Panc1 (cell line): ENCODE measurements at regions not wholly inside any gene's neighbourhood (a gene's known extent, or its start where the extent isn't known, plus 50 kb on each side); places are given as distances from the start of the nearest gene placed in this dataset.

Experiments used
- ATAC-seq: fragments of 200-7000 bp; cut with Tn5 transposase; 2 replicates; pipeline ENCODE4 v1.9.1; 2020; ENCODE audit warnings: mild to moderate bottlenecking, moderate library complexity
- BruUV-seq: library from RNA; stranded (reverse); fragments of 400-500 nt; replicated peaks from 2 replicates; lab custom pipeline; 2021; lab: Mats Ljungman, UMichigan
- CTCF ChIA-PET: fragments of 300-600 bp; sonication (Branson Sonifier 250); formaldehyde crosslinking; loops from one replicate; lab custom pipeline; 2022; ENCODE audit warnings: antibody characterized with exemption; lab: Charles Lee
- POLR2A ChIA-PET: fragments of 300-600 bp; sonication (Branson Sonifier 250); formaldehyde crosslinking; loops from one replicate; lab custom pipeline; 2022; ENCODE audit warnings: antibody characterized with exemption; lab: Charles Lee
- DNase-seq: peaks from one replicate; pipeline ENCODE4 v3.0.0-alpha.2; 2010; ENCODE audit warnings: low read depth, low spot score
- H3K27ac ChIP-seq: 2 replicates; pipeline ENCODE4 v1.5.1; 2011; ENCODE audit warnings: mild to moderate bottlenecking, low read length, inconsistent platforms
- H3K27me3 ChIP-seq: fragments of 200-500 bp; sonication (Bioruptor generic); 2 replicates; pipeline ENCODE4 v1.6.0; 2014; ENCODE audit warnings: low read length, inconsistent platforms; ENCODE audit not compliant: control insufficient read depth, insufficient read depth
- H3K36me3 ChIP-seq: fragments of 200-500 bp; sonication (Bioruptor generic); 2 replicates; pipeline ENCODE4 v1.5.1; 2014; ENCODE audit warnings: inconsistent platforms, mild to moderate bottlenecking, low read length, moderate library complexity; ENCODE audit not compliant: control insufficient read depth, insufficient read depth
- H3K4me1 ChIP-seq: 2 replicates; pipeline ENCODE4 v1.5.1; 2011; ENCODE audit warnings: inconsistent platforms, mild to moderate bottlenecking, low read length, moderate library complexity; ENCODE audit not compliant: control insufficient read depth, insufficient read depth
- H3K4me3 ChIP-seq, 2 experiments: 2 replicates each; pipeline ENCODE4 v1.5.1; 2011 to 2012; ENCODE audit warnings: low read depth in 2 of 2, low read length in 2 of 2, mild to moderate bottlenecking in 2 of 2, inconsistent platforms in 1 of 2, moderate library complexity in 1 of 2
- H3K9me3 ChIP-seq: fragments of 200-500 bp; sonication (Bioruptor generic); 2 replicates; pipeline ENCODE4 v1.5.1; 2014; ENCODE audit warnings: low read depth, mild to moderate bottlenecking, inconsistent platforms, low read length, moderate library complexity; ENCODE audit not compliant: control insufficient read depth, insufficient read depth
- POLR2AphosphoS5 ChIP-seq: IDR thresholded peaks from 2 replicates; pipeline ENCODE4 v1.6.1; 2012; ENCODE audit warnings: mild to moderate bottlenecking, low read depth, low read length, moderate library complexity
- REST ChIP-seq, 2 experiments: IDR thresholded peaks; 2 replicates each; pipeline ENCODE4 v1.6.1; 2011 to 2012; ENCODE audit warnings: low read depth in 2 of 2, control low read depth in 1 of 2, low read length in 1 of 2, mild to moderate bottlenecking in 1 of 2, moderate library complexity in 1 of 2; ENCODE audit not compliant: insufficient read depth in 1 of 2
- SIN3A ChIP-seq: IDR thresholded peaks from 2 replicates; pipeline ENCODE4 v1.6.1; 2012; ENCODE audit warnings: low read depth, mild to moderate bottlenecking, low read length, moderate library complexity, borderline replicate concordance; ENCODE audit not compliant: insufficient read depth
- TCF7L2 ChIP-seq: IDR thresholded peaks from 2 replicates; pipeline ENCODE4 v1.6.1; 2011; ENCODE audit warnings: mild to moderate bottlenecking, low read depth, low read length, inconsistent platforms
- in situ Hi-C: cut with HindIII; loops from 2 replicates; pipeline ENCODE4 v1.10.0; 2016; ENCODE audit warnings: low sequenced_read_pairs, low pct_unique_long_range_greater_than_20kb
- intact Hi-C: fragments of 100-400 bp; cut with micrococcal nuclease; formaldehyde crosslinking; loops from one replicate; pipeline ENCODE4 v1.10.0; 2022; ENCODE audit not compliant: unreplicated experiment
- TF ChIP-seq, protein P1 (sequence below): fragments of 450-650 bp; IDR thresholded peaks from 2 replicates; pipeline ENCODE4 v1.5.1; 2017; ENCODE audit warnings: mild to moderate bottlenecking

DNA sequence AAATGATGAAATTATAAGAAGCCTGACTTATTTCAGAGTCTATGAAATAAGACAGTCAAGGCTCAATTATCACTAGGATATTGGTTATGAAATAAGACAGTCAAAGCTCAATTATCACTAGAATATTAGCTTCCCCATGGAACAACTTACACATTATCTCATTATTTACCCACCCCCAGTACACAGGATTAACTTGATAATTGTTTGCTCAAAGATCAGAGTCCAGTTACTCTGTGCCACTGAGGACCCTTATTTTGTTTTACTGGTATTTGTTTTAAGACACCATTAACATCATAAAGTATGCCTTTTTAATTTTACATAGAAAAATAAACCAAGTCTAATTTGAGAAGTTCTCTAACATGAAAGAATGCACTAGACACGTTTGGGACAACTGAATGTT lies 225.4 kb downstream of the SI start:
- POLR2A ChIA-PET: no interaction called here
- Histone ChIP-seq H3K9me3 (no peaks in the 10 kb centered on the region), H3K27ac (no peak overlapping the region), H3K27me3 (no peaks in the 10 kb centered on the region), H3K4me1 (no peaks in the 10 kb centered on the region), H3K4me3 (no peak overlapping the region), H3K36me3 (no peaks in the 10 kb centered on the region)
- in situ Hi-C loops (no loop called here), intact Hi-C loops (no loop called here)
- DNase-seq: no peak
- no peak for TF ChIP-seq POLR2AphosphoS5
- TF ChIP-seq SIN3A: no peak
- TF ChIP-seq, protein P1, sequence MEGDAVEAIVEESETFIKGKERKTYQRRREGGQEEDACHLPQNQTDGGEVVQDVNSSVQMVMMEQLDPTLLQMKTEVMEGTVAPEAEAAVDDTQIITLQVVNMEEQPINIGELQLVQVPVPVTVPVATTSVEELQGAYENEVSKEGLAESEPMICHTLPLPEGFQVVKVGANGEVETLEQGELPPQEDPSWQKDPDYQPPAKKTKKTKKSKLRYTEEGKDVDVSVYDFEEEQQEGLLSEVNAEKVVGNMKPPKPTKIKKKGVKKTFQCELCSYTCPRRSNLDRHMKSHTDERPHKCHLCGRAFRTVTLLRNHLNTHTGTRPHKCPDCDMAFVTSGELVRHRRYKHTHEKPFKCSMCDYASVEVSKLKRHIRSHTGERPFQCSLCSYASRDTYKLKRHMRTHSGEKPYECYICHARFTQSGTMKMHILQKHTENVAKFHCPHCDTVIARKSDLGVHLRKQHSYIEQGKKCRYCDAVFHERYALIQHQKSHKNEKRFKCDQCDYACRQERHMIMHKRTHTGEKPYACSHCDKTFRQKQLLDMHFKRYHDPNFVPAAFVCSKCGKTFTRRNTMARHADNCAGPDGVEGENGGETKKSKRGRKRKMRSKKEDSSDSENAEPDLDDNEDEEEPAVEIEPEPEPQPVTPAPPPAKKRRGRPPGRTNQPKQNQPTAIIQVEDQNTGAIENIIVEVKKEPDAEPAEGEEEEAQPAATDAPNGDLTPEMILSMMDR: no peak
- no peak for TF ChIP-seq REST (IDR thresholded peaks at IDR 0.05; ENCODE audit: insufficient read depth in 1 of 2, low read depth in 2 of 2, low read length in 1 of 2)
- TF ChIP-seq TCF7L2: no peak
- BruUV-seq: no TSS peak
- no peak for ATAC-seq
- CTCF ChIA-PET: no interaction called here

DNA sequence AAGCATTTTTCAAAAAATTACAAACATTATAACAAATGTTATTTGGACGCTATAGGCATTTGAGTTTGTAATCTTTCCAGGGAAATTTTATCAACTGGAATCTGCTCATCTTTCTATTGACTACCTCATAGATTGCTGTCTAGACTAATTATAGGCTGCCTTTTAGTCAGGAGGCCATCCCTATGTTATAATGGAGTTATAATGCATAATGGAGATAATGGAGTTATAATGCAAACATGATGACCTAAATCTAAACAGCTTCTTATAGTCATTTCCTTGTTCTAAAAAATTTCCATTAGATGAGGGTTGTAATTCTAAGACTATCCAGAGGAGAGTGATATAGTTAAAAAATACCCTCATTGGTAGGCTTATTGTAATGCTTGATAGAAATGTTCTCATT lies 226.4 kb downstream of the SI start:
- Histone ChIP-seq H3K9me3 (no peaks in the 10 kb centered on the region), H3K4me3 (no peak overlapping the region), H3K4me1 (no peaks in the 10 kb centered on the region), H3K36me3 (no peaks in the 10 kb centered on the region), H3K27me3 (no peaks in the 10 kb centered on the region), H3K27ac (no peak overlapping the region)
- intact Hi-C loops (no loop called here), in situ Hi-C loops (no loop called here)
- TF ChIP-seq TCF7L2: no peak
- TF ChIP-seq, protein P1: no peak
- TF ChIP-seq SIN3A: no peak
- TF ChIP-seq POLR2AphosphoS5: no peak
- no peak for TF ChIP-seq REST (IDR thresholded peaks at IDR 0.05; ENCODE audit: insufficient read depth in 1 of 2, low read depth in 2 of 2, low read length in 1 of 2)
- POLR2A ChIA-PET: no interaction called here
- DNase-seq (no peak), ATAC-seq (no peak)
- CTCF ChIA-PET: no interaction called here
- no TSS peak for BruUV-seq
